Tibial nerve (tissue), 4 donors: ENCODE measurements at regions not wholly inside any gene's neighbourhood (a gene's known extent, or its start where the extent isn't known, plus 50 kb on each side); places are given as distances from the start of the nearest gene placed in this dataset.

Experiments
- DNase-seq, 2 donors: peaks; one replicate each; pipeline ENCODE4 v3.0.0-alpha.2; 2019; ENCODE audit warnings: low spot score in 2 of 2
- H3K27ac ChIP-seq, 4 donors: fragments of 200-600 bp; sonication (generic) in 3 of 4; one replicate each; pipeline ENCODE4 v1.5.1; 2017 to 2019; ENCODE audit warnings: mild to moderate bottlenecking in 1 of 4
- H3K27me3 ChIP-seq, 2 donors: fragments of 200-600 bp; sonication (generic) in 1 of 2; one replicate each; pipeline versions ENCODE4 v1.5.1 to v1.6.0; 2017 to 2019
- H3K36me3 ChIP-seq, 3 donors: fragments of 200-600 bp; sonication (generic); one replicate each; pipeline ENCODE4 v1.5.1; 2018 to 2019
- H3K4me1 ChIP-seq, 4 donors: fragments of 200-600 bp; sonication (generic) in 3 of 4; one replicate each; pipeline ENCODE4 v1.5.1; 2017 to 2019
- H3K4me3 ChIP-seq, 4 donors: fragments of 200-600 bp; sonication (generic) in 3 of 4; one replicate each; pipeline ENCODE4 v1.5.1; 2017 to 2019; ENCODE audit warnings: mild to moderate bottlenecking in 1 of 4, moderate library complexity in 1 of 4
- H3K9me3 ChIP-seq, 4 donors: fragments of 200-600 bp; sonication (generic) in 3 of 4; one replicate each; pipeline ENCODE4 v1.5.1; 2017 to 2019
- CTCF ChIP-seq, 5 experiments: fragments of 200-600 bp in 3 of 5; fragments of 450-650 bp in 2 of 5; sonication (generic) in 3 of 5; IDR thresholded peaks; one replicate each; pipeline ENCODE4 v1.5.1; 2016 to 2019; ENCODE audit warnings: antibody characterized with exemption in 5 of 5, mild to moderate bottlenecking in 3 of 5, moderate library complexity in 2 of 5
- EP300 ChIP-seq, 2 donors: sonication (generic); formaldehyde crosslinking; IDR thresholded peaks; one replicate each; pipeline ENCODE4 v1.6.1; 2017; ENCODE audit warnings: antibody characterized with exemption in 2 of 2, mild to moderate bottlenecking in 1 of 2
- POLR2A ChIP-seq, 2 donors: fragments of 450-650 bp; IDR thresholded peaks; one replicate each; pipeline ENCODE4 v1.6.1; 2017; ENCODE audit warnings: antibody characterized with exemption in 2 of 2, mild to moderate bottlenecking in 2 of 2, moderate library complexity in 2 of 2
- WGBS, 2 donors: methylation state at CpG; one replicate each; pipeline ENCODE4 v1.1.5; 2018; 5-methylcytosine and 5-hydroxymethylcytosine counted together

- Histone ChIP-seq H3K4me1 (peaks cover 0 to 8% (median 0%) of the 10 kb centered on the region in 4 donors), H3K9me3 (peaks cover 0 to 2% (median 0%) of the 10 kb centered on the region in 4 donors), H3K27me3 (no peaks in the 10 kb centered on the region), H3K4me3 (no peak overlapping the region), H3K36me3 (no peaks in the 10 kb centered on the region), H3K27ac (no peak overlapping the region)
- TF ChIP-seq CTCF (IDR thresholded peaks at IDR 0.05) (no peak), POLR2A (IDR thresholded peaks at IDR 0.05) (no peak), EP300 (IDR thresholded peaks at IDR 0.05) (no peak)
- DNase-seq: no peak
- whole genome bisulfite sequencing, 2 donors: 79 to 94% methylated on average over 2 of the region's 2 CpGs
Measured at GRCh38 chr4:24108567-24108966, 218.7 kb upstream of the PPARGC1A start.

GRCh38 chr4:24105327-24106038 is 215.6 kb upstream of the PPARGC1A start:
- H3K4me3 ChIP-seq: no peak overlapping the region
- H3K27ac ChIP-seq: no peak overlapping the region
- H3K36me3 ChIP-seq: no peaks in the 10 kb centered on the region
- 78 to 80% methylated on average over 10 of the region's 10 CpGs for WGBS, 2 donors
- DNase-seq: no peak
- TF ChIP-seq POLR2A (IDR thresholded peaks at IDR 0.05): no peak
- TF ChIP-seq EP300 (IDR thresholded peaks at IDR 0.05): no peak
- no peak for TF ChIP-seq CTCF (IDR thresholded peaks at IDR 0.05)
- H3K9me3 ChIP-seq: no peaks in the 10 kb centered on the region
- H3K27me3 ChIP-seq: no peaks in the 10 kb centered on the region
- peaks cover 0 to 13% (median 2%) of the 10 kb centered on the region in 4 donors for H3K4me1 ChIP-seq

- Histone ChIP-seq H3K27ac (no peak overlapping the region), H3K9me3 (no peaks in the 10 kb centered on the region), H3K4me1 (peaks cover 0 to 13% (median 2%) of the 10 kb centered on the region in 4 donors), H3K4me3 (no peak overlapping the region), H3K27me3 (no peaks in the 10 kb centered on the region), H3K36me3 (no peaks in the 10 kb centered on the region)
- no peak for DNase-seq
- TF ChIP-seq EP300 (IDR thresholded peaks at IDR 0.05) (no peak), POLR2A (IDR thresholded peaks at IDR 0.05) (no peak), CTCF (IDR thresholded peaks at IDR 0.05) (no peak)
- 58 to 63% methylated on average over 6 of the region's 6 CpGs for WGBS, 2 donors
Measured at GRCh38 chr4:24104158-24104565, 214.3 kb upstream of the PPARGC1A start.

- Histone ChIP-seq H3K4me1 (peaks cover 0 to 13% (median 2%) of the 10 kb centered on the region in 4 donors), H3K27me3 (no peaks in the 10 kb centered on the region), H3K9me3 (no peaks in the 10 kb centered on the region), H3K36me3 (no peaks in the 10 kb centered on the region), H3K4me3 (no peak overlapping the region), H3K27ac (no peak overlapping the region)
- WGBS, 2 donors: 27 to 32% methylated on average over 15 of the region's 15 CpGs
- DNase-seq: no peak
- no peak for TF ChIP-seq EP300 (IDR thresholded peaks at IDR 0.05)
- no peak for TF ChIP-seq POLR2A (IDR thresholded peaks at IDR 0.05)
- no peak for TF ChIP-seq CTCF (IDR thresholded peaks at IDR 0.05)
Measured at GRCh38 chr4:24103434-24104157, 213.7 kb upstream of the PPARGC1A start.

- Histone ChIP-seq H3K27me3 (no peaks in the 10 kb centered on the region), H3K4me1 (peaks cover 0 to 13% (median 2%) of the 10 kb centered on the region in 4 donors), H3K27ac (no peak overlapping the region), H3K9me3 (no peaks in the 10 kb centered on the region), H3K36me3 (no peaks in the 10 kb centered on the region), H3K4me3 (no peak overlapping the region)
- no peak for TF ChIP-seq EP300 (IDR thresholded peaks at IDR 0.05)
- no peak for TF ChIP-seq POLR2A (IDR thresholded peaks at IDR 0.05)
- no peak for TF ChIP-seq CTCF (IDR thresholded peaks at IDR 0.05)
- no peak for DNase-seq
- WGBS, 2 donors: 77 to 80% methylated on average over 4 of the region's 4 CpGs
Measured at GRCh38 chr4:24102621-24103020, 212.8 kb upstream of the PPARGC1A start.
